HG03064 (cell line): ENCODE measurements at regions not wholly inside any gene's neighbourhood (a gene's known extent, or its start where the extent isn't known, plus 50 kb on each side); places are given as distances from the start of the nearest gene placed in this dataset.
"Not testable (repeated sequence)": the region's sequence is repeated elsewhere in the genome, so short reads cannot be mapped to it uniquely, and the experiment has no call there.

Source experiments
- ATAC-seq: cut with Tn5 transposase; IDR thresholded peaks from one replicate; pipeline ENCODE4 v1.9.1; 2021; ENCODE audit warnings: low read depth; ENCODE audit not compliant: unreplicated experiment

DNA sequence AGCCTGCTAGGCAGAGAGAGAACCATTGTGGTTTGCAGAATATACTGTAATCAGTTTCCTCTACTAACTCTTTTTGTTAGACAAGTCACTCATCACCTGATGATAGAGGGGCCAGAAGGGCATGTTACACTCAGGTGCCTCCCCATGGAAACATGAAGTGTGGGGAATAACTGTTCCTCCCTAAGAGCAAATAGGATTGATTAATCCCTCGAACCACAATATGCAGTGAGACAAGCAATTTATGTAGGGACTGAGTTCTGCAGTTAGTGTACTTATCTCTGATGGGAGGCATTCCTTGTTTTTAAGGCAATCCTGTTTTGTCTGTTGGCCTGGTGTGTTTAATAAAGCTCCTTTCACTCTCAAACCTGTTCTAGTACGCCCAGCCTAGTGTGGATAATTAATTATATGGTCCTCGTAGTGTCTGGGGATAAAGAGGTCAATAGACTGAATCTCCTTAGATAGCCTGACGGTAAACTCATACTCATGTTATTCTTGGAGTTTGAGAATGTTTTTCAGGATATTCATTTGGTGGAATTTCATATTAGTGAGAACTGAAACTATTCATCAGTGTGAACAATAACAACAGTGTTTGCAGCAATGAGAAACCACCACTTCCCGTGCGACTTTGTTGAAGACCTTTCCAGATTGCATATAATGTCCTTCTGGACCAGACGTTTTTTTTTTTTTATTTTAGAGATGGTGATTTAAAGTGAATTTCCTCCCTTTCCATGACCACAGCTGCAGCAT is 344.8 kb upstream of the FZD8 start:
- no peak for ATAC-seq

DNA sequence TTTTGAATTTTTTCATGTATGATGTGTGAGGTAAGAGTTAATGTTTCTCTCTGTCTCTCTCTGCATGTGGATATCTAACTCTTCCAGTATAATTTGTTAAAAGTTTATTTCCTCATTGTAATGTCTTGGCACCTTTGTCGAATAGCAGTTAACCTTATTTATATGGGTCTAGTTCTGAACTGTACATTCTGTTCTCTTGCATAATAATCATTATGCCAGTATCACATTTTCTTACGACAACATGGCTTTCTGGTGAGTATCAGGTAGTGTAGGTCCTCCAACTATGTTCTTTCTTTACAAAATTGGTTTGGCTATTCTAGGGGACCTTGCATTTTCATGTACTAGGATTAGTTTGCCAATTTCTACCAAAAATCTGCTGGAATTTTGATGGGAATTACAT is 337.0 kb upstream of the FZD8 start:
- no peak for ATAC-seq

DNA sequence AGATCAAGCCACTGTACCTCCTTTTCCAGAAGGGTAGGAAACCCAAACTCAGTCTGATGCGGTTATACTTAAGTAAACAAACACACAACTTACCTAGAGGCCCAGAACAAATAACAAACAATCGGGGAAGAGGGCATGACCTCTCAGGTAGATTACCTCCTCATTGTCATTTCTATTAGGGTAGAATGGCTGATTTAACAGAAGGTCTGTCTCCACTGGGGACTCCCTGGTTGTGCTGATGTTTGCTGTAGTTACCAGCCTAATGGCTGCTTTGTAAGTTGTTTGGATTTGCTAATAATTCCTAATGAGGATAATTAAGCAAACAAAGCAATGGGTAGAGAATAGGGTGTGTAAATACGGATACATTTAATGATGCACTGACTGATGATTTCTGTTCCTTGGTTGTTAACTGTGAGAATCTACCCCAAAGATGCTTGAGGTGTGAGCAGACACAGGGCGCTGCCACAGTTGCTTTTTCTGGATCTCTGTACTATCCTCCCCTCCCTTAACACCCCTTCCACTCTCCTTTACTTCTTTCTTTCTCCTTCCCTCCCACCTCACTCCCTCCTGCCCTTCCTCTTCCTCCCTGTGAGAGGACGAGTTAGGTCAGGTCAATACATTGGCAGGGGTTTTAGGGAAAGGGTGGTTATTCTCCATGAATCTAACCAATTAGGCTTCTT is 332.0 kb upstream of the FZD8 start:
- not testable (repeated sequence) for ATAC-seq

DNA sequence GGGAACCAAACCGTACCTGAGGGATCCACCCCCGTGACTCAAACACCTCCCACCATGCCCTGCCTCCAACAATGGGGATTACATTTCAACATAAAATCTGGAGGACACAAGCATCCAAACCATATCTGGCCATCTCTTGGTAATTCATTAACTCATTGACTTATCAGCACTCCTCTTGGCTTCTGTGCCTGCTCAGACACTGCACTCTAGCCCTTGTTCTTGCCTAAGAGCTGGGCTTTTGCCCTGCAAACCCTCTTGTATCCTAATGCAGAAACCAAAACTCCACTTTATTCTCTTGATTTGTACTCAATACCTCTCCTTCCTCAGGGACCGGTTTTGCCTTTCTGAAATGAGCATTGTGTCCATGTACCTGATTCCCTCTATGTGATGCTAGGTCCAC is 330.2 kb upstream of the FZD8 start:
- ATAC-seq: no peak

DNA sequence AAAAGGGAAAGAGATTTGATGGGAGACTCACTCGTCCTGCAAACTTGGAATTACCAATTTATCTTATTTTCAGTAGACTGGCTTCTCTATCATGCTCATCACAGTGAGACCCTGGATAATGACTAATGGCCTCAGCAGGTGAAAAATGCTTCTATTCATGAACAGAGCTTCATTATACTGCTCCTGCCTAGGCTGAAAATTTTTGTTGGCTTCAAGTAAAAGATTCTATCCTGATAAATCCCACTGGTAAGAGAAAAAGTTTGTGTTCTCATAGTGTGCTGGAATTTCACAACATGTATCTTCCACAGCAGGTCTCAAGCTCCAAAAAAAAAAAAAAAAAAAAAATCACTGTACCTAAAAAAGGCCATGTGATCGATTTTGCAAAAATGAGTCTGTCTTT is 329.3 kb upstream of the FZD8 start:
- ATAC-seq: no peak

DNA sequence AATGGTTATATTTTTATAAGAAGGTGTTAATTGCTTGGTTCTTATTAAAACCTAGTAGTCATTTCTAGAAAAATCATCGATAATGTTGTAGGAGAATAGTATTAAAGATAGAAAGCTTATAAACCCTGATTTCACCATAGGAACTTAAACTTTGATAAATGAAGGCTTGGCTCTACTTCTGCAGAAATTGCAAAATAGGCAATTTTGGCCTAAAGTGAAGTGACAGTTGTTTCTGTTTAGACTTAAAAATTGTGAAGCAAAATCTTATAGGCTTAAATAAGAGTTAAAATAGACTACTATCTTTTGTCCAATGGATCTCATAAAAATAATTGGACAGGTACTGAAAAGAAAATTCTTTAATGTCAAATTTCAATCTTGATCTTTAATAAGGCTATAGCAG is 321.6 kb upstream of the FZD8 start:
- ATAC-seq: no peak

DNA sequence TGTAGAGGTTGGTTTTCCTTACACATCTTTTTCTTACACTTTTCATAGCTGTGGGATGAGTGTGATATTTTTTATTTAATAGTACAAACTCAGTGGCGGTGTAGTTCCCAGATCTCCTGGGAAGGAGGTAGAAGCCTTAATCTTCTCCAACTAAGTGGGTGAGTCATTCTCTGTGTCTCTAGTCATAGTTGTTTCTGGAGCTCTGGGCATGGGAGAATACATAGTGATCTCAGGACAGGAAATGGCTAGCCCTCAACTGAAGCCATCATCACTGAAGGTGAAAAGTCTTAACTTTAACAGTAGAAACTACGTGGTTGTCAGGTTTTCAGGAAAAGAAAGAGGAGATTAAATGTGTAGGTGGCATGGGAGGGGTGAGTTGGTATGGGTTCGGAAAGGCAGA is 319.4 kb upstream of the FZD8 start:
- no peak for ATAC-seq

DNA sequence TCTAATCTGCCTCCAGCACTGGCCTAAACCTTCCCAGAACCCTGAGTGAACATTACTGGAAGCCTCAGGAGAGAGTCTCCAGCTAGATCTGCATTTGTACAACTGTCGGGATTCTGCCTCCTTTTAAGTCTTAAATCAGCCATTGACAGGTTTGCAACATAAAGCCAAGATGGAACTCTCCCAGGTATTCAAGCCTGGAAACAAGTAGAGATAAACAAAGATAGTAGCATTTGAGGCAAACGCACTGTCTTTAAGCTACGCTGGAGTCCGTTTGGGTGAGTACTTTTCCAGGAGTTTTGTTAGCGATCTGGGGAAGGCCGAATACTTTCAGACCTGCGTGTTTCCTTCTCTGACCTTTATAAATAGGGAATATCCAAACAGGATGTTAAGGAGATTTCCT is 317.2 kb upstream of the FZD8 start:
- ATAC-seq: no peak

DNA sequence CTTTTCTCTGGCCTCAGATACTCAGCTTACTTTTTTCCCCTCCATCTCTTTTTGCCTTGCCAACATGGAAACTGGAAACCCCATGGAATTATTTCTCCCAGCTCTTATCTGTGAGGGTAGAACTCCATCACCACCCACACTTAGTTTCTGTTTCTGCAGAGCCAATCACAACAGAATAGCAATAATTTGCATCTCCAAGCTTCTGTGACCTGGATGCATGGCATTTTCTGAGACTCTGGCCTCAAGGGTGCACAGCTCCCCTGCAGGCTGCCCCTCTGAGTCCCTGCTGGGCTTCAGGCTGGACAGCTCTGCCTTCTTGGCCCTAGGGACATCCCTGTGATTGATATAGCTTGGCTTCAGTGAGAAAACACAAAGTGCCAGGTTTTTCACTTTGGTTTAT is 316.5 kb upstream of the FZD8 start:
- ATAC-seq: not testable (repeated sequence)

DNA sequence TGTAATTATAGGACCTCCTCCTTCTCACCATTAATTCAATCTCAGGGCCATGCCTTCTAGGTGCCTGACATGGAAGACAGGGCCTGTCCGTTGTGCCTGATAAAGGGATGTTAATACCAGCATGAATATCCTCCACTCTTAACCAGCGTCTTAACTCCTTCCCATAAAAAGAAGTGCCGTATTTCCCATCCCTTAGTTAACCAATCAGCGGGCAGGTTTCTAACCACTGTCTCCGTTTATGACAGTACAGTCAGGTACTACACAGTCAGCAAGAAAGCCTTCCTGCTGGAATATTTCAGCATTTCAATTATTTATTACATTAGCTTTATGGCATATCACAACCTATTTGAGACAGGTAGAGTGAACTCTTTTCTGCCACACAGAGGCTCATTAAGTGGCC is 308.6 kb upstream of the FZD8 start:
- ATAC-seq: no peak

DNA sequence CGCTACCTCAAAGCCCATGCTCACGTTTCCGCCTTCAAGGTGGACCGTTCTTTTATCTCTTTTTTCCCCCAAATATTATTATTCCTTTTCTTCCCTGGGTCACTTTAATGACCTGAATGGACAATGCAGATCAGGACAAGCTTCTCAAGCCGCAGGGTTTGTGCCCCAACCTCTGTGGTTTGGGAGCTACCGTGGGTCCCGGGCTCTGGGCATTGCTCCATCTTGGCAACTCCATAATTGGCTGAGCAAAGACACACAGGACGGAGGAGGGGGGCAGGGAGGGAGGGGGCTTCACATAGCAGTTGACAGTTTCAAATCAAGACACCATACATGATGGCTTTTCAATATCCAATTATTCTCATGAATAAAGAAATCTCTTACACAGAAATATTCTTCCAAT is 308.1 kb upstream of the FZD8 start:
- ATAC-seq: no peak

DNA sequence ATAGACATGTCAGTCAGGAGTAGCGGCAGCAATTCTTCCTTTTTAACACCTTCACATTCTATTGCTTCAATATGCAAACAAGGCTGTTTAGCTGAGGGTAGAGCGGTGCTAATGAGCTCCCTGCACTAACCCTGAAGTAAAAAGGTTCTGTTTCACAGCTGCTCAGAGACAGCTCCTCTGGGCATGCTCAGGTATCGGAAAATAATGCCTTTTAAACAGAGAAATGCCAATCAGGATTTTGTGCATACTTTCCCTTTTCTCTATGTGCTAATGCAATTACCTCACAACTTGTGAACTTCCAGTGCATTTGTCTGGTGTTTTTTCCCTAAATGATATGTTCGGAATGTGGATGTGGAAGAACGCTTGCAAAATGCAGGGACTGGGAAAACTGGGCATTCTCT is 307.7 kb upstream of the FZD8 start:
- ATAC-seq: no peak

DNA sequence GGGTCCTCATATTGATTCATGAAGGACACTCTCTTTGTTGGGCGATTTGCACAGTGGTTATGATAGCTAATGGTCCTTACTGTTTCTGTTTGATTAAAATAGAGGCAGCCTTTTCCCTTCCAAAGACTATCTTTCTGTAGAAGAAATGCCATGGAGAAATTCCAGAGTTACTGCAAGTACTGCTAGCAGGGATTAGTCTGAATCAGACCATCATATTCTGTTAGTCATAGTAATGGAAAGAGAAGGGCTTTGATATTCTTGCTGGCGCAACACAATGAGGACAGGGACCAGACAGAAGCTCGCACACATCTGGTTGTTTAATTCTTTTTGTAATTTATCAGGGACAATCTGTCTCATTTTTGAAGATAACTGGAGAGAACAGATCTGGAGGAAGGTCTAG is 304.5 kb upstream of the FZD8 start:
- ATAC-seq: no peak

DNA sequence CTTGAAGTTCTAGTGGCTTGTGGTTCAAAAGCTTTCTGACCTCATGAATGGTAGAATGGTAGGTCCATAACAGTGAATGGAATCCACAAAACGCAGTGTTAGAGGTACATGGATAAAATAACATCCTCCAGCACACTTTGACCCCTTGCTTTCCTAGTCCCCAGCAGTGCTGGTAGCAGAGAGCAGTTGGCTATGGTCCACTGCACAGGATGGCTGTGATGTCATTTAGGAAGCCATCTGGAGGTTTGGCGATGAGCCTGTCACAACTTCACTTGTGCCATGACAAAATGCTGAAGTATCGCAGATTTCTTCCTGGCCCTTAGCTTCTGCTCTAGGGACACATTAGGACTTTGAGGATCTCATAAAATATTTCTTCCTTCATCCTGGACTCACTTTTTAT is 300.0 kb upstream of the FZD8 start:
- no peak for ATAC-seq

DNA sequence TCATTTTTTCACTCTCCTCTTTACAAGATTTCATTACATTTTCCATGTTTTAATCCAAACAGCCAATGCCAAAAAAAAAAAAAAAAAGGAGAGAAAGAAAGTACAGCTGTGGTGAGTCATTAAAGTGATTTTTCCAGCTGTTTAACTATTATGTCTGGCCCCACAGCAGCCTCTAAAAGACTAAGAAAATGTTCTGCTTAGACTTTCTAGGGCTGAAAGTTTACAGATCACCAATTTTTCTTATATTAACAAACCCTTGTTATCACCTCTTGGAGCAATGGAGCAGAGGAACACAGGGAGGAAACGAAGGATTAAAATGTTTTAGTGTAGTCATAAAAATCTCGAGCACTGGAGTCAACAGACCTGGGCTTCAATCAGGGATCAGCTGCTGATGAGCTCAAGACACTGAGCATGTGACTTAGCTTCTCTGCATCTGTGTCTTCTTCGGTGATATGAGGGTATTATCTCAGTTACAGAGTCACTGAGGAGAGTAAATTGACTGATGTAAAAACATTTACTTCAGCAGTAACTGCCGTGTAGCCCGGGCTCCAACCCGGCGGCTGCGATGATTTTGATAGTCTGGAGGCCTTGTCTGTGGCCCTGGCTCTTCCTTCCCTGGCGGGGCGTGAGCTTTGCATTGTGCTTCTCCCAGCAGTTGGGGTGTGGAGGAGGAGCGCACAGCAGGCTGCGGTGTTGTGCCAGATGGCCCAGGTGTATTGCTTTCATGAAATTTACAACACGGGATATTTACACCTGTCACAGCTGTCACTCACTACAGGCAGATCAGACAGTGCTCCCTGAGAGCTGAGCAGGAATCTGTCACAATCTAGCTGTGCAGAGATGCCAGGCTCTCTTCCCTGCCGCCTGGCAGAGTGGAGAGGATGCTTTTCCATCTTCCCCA is 298.3 kb upstream of the FZD8 start:
- ATAC-seq: no peak

DNA sequence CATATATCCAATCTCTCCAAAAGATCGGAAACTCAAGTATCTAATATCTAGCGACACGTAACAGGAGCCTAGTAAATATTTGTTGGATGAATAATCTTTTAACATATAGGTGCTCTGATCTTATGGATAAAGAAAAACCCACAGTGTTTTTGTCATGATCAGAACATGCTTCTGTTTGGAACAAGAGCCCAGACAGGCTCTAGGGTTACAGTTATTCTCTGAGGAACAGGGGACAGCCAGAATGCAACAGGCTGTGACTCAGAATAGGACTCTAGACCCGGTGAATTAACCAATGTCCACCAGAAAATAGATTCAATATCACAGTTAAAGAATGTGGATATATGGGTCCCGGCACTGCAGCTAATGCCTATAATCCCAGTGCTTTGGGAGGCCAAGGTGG is 296.1 kb upstream of the FZD8 start:
- no peak for ATAC-seq

DNA sequence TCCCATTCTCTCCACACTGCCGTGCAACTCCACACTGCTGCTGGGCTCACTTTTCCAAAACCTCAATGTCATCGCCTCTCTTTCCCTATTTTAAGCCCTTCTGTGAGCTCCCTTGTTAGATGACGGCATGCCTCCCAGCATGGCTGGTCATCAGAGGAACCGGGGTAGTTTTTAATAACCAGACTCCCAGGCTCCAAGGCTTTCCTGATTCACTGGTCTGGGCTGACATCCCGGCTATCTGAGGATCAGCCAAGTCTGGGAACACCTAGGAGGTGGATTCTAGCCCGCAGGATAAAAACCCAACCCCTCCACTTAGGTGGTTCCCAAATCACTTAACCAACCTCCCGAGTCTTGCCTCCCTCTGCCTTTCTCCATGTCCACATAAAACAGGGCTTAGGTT is 295.4 kb upstream of the FZD8 start:
- no peak for ATAC-seq

DNA sequence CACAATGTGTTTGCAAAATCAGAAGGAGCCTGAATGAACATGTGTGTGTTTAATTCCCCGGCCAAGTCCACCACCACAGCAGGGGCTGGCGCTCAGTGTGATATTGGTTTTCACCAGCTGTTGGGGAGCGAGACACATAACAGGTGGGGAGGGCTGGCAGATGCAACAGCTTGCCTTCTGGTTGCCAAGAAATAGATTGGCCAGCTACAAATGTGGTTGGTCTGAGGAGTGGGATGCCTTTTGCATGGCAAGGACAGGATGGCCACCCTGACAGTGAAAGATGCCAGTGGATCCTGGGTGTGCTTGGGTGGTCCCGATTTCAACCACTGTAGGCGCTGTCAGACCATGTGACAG is 292.5 kb upstream of the FZD8 start:
- ATAC-seq: no peak

DNA sequence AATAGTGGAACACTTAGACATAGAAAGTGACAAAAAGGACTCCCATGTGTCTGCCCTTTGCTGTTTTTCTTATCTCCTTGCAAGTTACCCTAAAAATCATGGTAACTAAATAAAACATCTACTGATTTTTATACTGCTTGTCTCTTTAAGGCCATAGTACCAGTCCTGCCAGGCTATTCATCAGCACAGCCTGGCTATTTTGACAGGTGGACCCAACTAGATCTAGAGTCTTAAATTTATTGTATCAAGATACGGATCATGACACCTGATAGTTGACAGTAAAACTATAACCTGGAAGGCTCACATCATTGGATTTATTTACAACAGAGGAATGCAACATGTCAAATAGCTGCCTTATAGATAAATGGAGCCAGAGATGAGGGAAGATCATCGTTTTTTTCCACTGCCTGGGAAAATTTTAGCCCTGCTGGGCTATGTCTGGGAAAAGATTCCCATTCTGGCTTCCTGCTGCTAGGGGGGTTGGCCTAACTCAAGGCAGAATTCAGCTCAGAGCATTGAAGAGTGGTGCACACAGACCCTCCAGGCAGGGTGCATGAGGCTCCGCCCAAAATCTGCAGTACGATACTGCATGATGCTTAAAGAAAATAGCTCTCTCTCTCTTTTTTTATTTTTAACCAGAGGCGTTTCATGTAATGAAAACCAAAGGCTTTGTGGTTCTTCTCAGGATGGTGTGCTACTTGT is 292.0 kb upstream of the FZD8 start:
- no peak for ATAC-seq

DNA sequence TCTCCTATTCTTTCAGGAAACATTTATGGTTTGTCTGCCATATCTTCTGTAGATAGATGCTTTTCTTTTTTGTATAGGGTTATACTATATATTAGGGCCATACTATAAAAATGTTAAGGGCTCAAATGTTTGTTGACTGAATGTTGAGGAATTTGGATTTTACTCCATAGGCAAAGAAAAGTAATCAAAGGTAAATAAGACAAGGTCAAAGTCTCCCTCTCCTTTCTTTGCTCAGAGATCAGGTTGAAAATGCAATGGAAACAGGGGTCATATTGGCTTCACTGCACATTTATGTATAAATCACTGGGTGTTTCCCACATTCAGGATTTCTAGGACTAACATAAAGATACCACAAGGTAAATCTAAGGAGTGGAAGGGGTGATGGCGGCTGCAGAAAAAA is 291.4 kb upstream of the FZD8 start:
- ATAC-seq: no peak

DNA sequence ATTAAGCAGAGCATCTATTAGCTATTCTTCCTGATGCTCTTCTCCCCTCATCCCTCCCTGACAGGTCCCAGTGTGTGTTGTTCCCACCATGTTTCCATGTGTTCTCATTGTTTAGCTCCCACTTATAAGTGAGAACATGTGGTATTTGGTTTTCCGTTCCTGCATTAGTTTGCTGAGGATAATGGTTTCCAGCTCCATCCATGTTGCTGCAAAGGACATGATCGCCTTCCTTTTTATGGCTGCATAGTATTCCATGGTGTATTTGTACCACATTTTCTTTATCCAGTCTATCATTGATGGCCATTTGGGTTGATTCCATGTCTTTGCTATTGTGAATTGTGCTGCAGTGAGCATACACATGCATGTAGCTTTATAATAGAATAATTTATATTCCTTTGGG is 287.9 kb upstream of the FZD8 start:
- ATAC-seq: not testable (repeated sequence)
